Effector memory CD8-positive, alpha-beta T cell (primary cell): ENCODE measurements at regions not wholly inside any gene's neighbourhood (a gene's known extent, or its start where the extent isn't known, plus 50 kb on each side); places are given as distances from the start of the nearest gene placed in this dataset.

Source experiments
- ATAC-seq: fragments of 150-1000 bp; cut with Tn5 transposase; replicated peaks from 2 replicates; pipeline ENCODE4 v1.10.0; 2021; ENCODE audit warnings: mild to moderate bottlenecking, moderate library complexity
- DNase-seq, 3 experiments: peaks; one replicate each; pipeline ENCODE4 v3.0.0; 2021
- H3K27ac Mint-ChIP-seq, 2 donors: one replicate each; pipeline ENCODE4 v1.8.0; 2022; ENCODE audit warnings: mild to moderate bottlenecking in 2 of 2, mixed read lengths in 2 of 2, moderate library complexity in 2 of 2
- H3K27me3 Mint-ChIP-seq, 2 donors: one replicate each; pipeline ENCODE4 v1.8.0; 2022; ENCODE audit warnings: mixed read lengths in 2 of 2
- H3K36me3 Mint-ChIP-seq: one replicate; pipeline ENCODE4 v1.8.0; 2022; ENCODE audit warnings: mild to moderate bottlenecking, moderate library complexity, mixed read lengths; ENCODE audit not compliant: insufficient read depth
- H3K4me1 Mint-ChIP-seq, 2 donors: one replicate each; pipeline ENCODE4 v1.8.0; 2022; ENCODE audit warnings: low read depth in 2 of 2, mixed read lengths in 2 of 2
- H3K4me3 Mint-ChIP-seq, 2 donors: one replicate each; pipeline ENCODE4 v1.8.0; 2022; ENCODE audit warnings: mild to moderate bottlenecking in 2 of 2, mixed read lengths in 2 of 2, moderate library complexity in 2 of 2
- H3K9me3 Mint-ChIP-seq, 2 donors: one replicate each; pipeline ENCODE4 v1.8.0; 2022; ENCODE audit warnings: mixed read lengths in 2 of 2

GRCh38 chr4:165721815-165722214 lies 151.2 kb upstream of the TLL1 start:
- H3K9me3 Mint-ChIP-seq, result no peaks in the 10 kb centered on the region
- H3K4me3 Mint-ChIP-seq, result no peak overlapping the region
- DNase-seq, result no peak
- H3K4me1 Mint-ChIP-seq, result no peaks in the 10 kb centered on the region
- ATAC-seq, result no peak
- H3K36me3 Mint-ChIP-seq, result peaks cover 2% of the 10 kb centered on the region
- H3K27me3 Mint-ChIP-seq, result no peaks in the 10 kb centered on the region
- H3K27ac Mint-ChIP-seq, result no peak overlapping the region

GRCh38 chr4:165723051-165723795 lies 149.8 kb upstream of the TLL1 start:
- Mint-ChIP-seq H3K36me3 (peaks cover 2% of the 10 kb centered on the region), H3K9me3 (no peaks in the 10 kb centered on the region), H3K4me1 (no peaks in the 10 kb centered on the region), H3K27ac (no peak overlapping the region), H3K4me3 (no peak overlapping the region), H3K27me3 (no peaks in the 10 kb centered on the region)
- ATAC-seq (no peak), DNase-seq (no peak)

GRCh38 chr4:165724786-165725185 lies 148.3 kb upstream of the TLL1 start:
- no peak overlapping the region for H3K4me3 Mint-ChIP-seq
- H3K4me1 Mint-ChIP-seq, result no peaks in the 10 kb centered on the region
- H3K36me3 Mint-ChIP-seq, result peaks cover 2% of the 10 kb centered on the region
- ATAC-seq (no peak), DNase-seq (no peak)
- H3K9me3 Mint-ChIP-seq, result no peaks in the 10 kb centered on the region
- H3K27ac Mint-ChIP-seq, result no peak overlapping the region
- H3K27me3 Mint-ChIP-seq, result no peaks in the 10 kb centered on the region

GRCh38 chr4:165725352-165725751 lies 147.7 kb upstream of the TLL1 start:
- Mint-ChIP-seq H3K4me1 (no peaks in the 10 kb centered on the region), H3K9me3 (no peaks in the 10 kb centered on the region), H3K27ac (no peak overlapping the region), H3K36me3 (peaks cover 2% of the 10 kb centered on the region), H3K27me3 (no peaks in the 10 kb centered on the region), H3K4me3 (no peak overlapping the region)
- DNase-seq, result no peak
- ATAC-seq, result no peak

GRCh38 chr4:165726831-165727230 lies 146.2 kb upstream of the TLL1 start:
- Mint-ChIP-seq H3K27me3 (no peaks in the 10 kb centered on the region), H3K27ac (no peak overlapping the region), H3K4me3 (no peak overlapping the region), H3K36me3 (peaks cover 2% of the 10 kb centered on the region), H3K9me3 (no peaks in the 10 kb centered on the region), H3K4me1 (no peaks in the 10 kb centered on the region)
- ATAC-seq (no peak), DNase-seq (no peak)

- Mint-ChIP-seq H3K27me3 (no peaks in the 10 kb centered on the region), H3K36me3 (no peaks in the 10 kb centered on the region), H3K4me1 (no peaks in the 10 kb centered on the region), H3K4me3 (no peak overlapping the region), H3K27ac (no peak overlapping the region), H3K9me3 (peaks cover 3 to 20% of the 10 kb centered on the region in 2 donors)
- DNase-seq, result no peak
- no peak for ATAC-seq
Measured at GRCh38 chr4:165737309-165737972, 135.6 kb upstream of the TLL1 start.

- H3K27ac Mint-ChIP-seq, result no peak overlapping the region
- H3K4me1 Mint-ChIP-seq, result no peaks in the 10 kb centered on the region
- no peak for DNase-seq
- H3K9me3 Mint-ChIP-seq, result peaks cover 3 to 18% of the 10 kb centered on the region in 2 donors
- no peaks in the 10 kb centered on the region for H3K27me3 Mint-ChIP-seq
- no peak overlapping the region for H3K4me3 Mint-ChIP-seq
- no peaks in the 10 kb centered on the region for H3K36me3 Mint-ChIP-seq
- no peak for ATAC-seq
Measured at GRCh38 chr4:165738571-165738970, 134.5 kb upstream of the TLL1 start.

GRCh38 chr4:165740911-165741310 lies 132.1 kb upstream of the TLL1 start:
- no peaks in the 10 kb centered on the region for H3K36me3 Mint-ChIP-seq
- H3K9me3 Mint-ChIP-seq, result peaks cover 3 to 7% of the 10 kb centered on the region in 2 donors
- H3K4me3 Mint-ChIP-seq, result no peak overlapping the region
- no peaks in the 10 kb centered on the region for H3K27me3 Mint-ChIP-seq
- DNase-seq (no peak), ATAC-seq (no peak)
- no peaks in the 10 kb centered on the region for H3K4me1 Mint-ChIP-seq
- H3K27ac Mint-ChIP-seq, result no peak overlapping the region

- Mint-ChIP-seq H3K9me3 (peaks cover 0 to 1% of the 10 kb centered on the region in 2 donors), H3K36me3 (no peaks in the 10 kb centered on the region), H3K4me3 (no peak overlapping the region), H3K27me3 (no peaks in the 10 kb centered on the region), H3K4me1 (no peaks in the 10 kb centered on the region), H3K27ac (no peak overlapping the region)
- no peak for ATAC-seq
- no peak for DNase-seq
Measured at GRCh38 chr4:165743422-165743821, 129.6 kb upstream of the TLL1 start.

GRCh38 chr4:165744370-165744769 lies 128.7 kb upstream of the TLL1 start:
- ATAC-seq, result no peak
- no peaks in the 10 kb centered on the region for H3K4me1 Mint-ChIP-seq
- no peaks in the 10 kb centered on the region for H3K36me3 Mint-ChIP-seq
- DNase-seq, result no peak
- H3K4me3 Mint-ChIP-seq, result no peak overlapping the region
- H3K27me3 Mint-ChIP-seq, result no peaks in the 10 kb centered on the region
- H3K27ac Mint-ChIP-seq, result no peak overlapping the region
- H3K9me3 Mint-ChIP-seq, result peaks cover 0 to 1% of the 10 kb centered on the region in 2 donors

- H3K27me3 Mint-ChIP-seq, result no peaks in the 10 kb centered on the region
- no peak overlapping the region for H3K27ac Mint-ChIP-seq
- H3K4me3 Mint-ChIP-seq, result no peak overlapping the region
- no peaks in the 10 kb centered on the region for H3K36me3 Mint-ChIP-seq
- DNase-seq (no peak), ATAC-seq (no peak)
- H3K4me1 Mint-ChIP-seq, result no peaks in the 10 kb centered on the region
- peaks cover 10 to 12% of the 10 kb centered on the region in 2 donors for H3K9me3 Mint-ChIP-seq
Measured at GRCh38 chr4:165748321-165748720, 124.7 kb upstream of the TLL1 start.

- no peaks in the 10 kb centered on the region for H3K4me1 Mint-ChIP-seq
- H3K4me3 Mint-ChIP-seq, result no peak overlapping the region
- peaks cover 3% of the 10 kb centered on the region for H3K36me3 Mint-ChIP-seq
- H3K27ac Mint-ChIP-seq, result no peak overlapping the region
- H3K9me3 Mint-ChIP-seq, result peaks cover 10 to 13% of the 10 kb centered on the region in 2 donors
- no peak for ATAC-seq
- no peak for DNase-seq
- no peaks in the 10 kb centered on the region for H3K27me3 Mint-ChIP-seq
Measured at GRCh38 chr4:165751882-165752281, 121.2 kb upstream of the TLL1 start.

GRCh38 chr4:165754664-165755063 lies 118.4 kb upstream of the TLL1 start:
- Mint-ChIP-seq H3K27ac (no peak overlapping the region), H3K4me3 (no peak overlapping the region), H3K4me1 (no peaks in the 10 kb centered on the region), H3K36me3 (peaks cover 3% of the 10 kb centered on the region), H3K27me3 (no peaks in the 10 kb centered on the region), H3K9me3 (peaks cover 10 to 14% of the 10 kb centered on the region in 2 donors)
- DNase-seq (no peak), ATAC-seq (no peak)

GRCh38 chr4:165756836-165757235 lies 116.2 kb upstream of the TLL1 start:
- no peak overlapping the region for H3K4me3 Mint-ChIP-seq
- no peak overlapping the region for H3K27ac Mint-ChIP-seq
- H3K4me1 Mint-ChIP-seq, result no peaks in the 10 kb centered on the region
- peaks cover 3% of the 10 kb centered on the region for H3K36me3 Mint-ChIP-seq
- H3K9me3 Mint-ChIP-seq, result peaks cover 0 to 5% of the 10 kb centered on the region in 2 donors
- no peak for ATAC-seq
- DNase-seq, result no peak
- H3K27me3 Mint-ChIP-seq, result no peaks in the 10 kb centered on the region
